HEK293 (cell line): ENCODE measurements at regions not wholly inside any gene's neighbourhood (a gene's known extent, or its start where the extent isn't known, plus 50 kb on each side); places are given as distances from the start of the nearest gene placed in this dataset.

Source experiments
- CTCF ChIA-PET: fragments of 350-600 bp; formaldehyde crosslinking; extraction: SDS; loops from one replicate; lab custom pipeline; 2021; ENCODE audit warnings: antibody characterized with exemption; lab: Yijun Ruan, JAX
- POLR2A ChIA-PET: fragments of 300-600 bp; formaldehyde crosslinking; extraction: SDS; loops from one replicate; lab custom pipeline; 2020; ENCODE audit warnings: antibody characterized with exemption, inconsistent platforms; lab: Yijun Ruan, JAX
- H3K27ac ChIP-seq: fragments of 200-500 bp; sonication (Bioruptor generic); 2 replicates; pipeline ENCODE4 v1.5.1; 2014; ENCODE audit warnings: low read depth, low read length, control low read depth, inconsistent platforms; ENCODE audit errors: extremely low read depth
- H3K36me3 ChIP-seq, 2 experiments: fragments of 200-500 bp in 1 of 2; sonication (Bioruptor generic) in 1 of 2; 1 replicate in 1 of 2; 2 replicates in 1 of 2; pipeline ENCODE4 v1.5.1; 2014 to 2017; ENCODE audit warnings: inconsistent platforms in 2 of 2, low read length in 2 of 2; ENCODE audit not compliant: control insufficient read depth in 2 of 2, insufficient read depth in 1 of 2
- H3K4me1 ChIP-seq: fragments of 200-500 bp; sonication (Bioruptor generic); 2 replicates; pipeline ENCODE4 v1.5.1; 2014; ENCODE audit warnings: mild to moderate bottlenecking, low read length, inconsistent platforms; ENCODE audit not compliant: control insufficient read depth, insufficient read depth
- H3K4me3 ChIP-seq: 2 replicates; pipeline ENCODE4 v1.5.1; 2011; ENCODE audit warnings: low read depth, mild to moderate bottlenecking, control low read depth, low read length, moderate library complexity
- H3K9me3 ChIP-seq: fragments of 200-500 bp; sonication (Bioruptor generic); 2 replicates; pipeline ENCODE4 v1.5.1; 2014; ENCODE audit warnings: low read depth, low read length, inconsistent platforms; ENCODE audit not compliant: control insufficient read depth, insufficient read depth
- EGR2 ChIP-seq: fragments of 450-650 bp; formaldehyde crosslinking; IDR thresholded peaks from 2 replicates; pipeline ENCODE4 v1.5.1; 2016; ENCODE audit warnings: low read depth, missing biosample characterization, missing genetic modification characterization
- GLIS2 ChIP-seq: fragments of 450-650 bp; formaldehyde crosslinking; IDR thresholded peaks from 2 replicates; pipeline ENCODE4 v1.5.1; 2016; ENCODE audit warnings: missing biosample characterization, missing genetic modification characterization
- KLF16 ChIP-seq: fragments of 450-650 bp; formaldehyde crosslinking; IDR thresholded peaks from 2 replicates; pipeline ENCODE4 v1.5.1; 2017; ENCODE audit warnings: missing biosample characterization, missing genetic modification characterization
- SALL2 ChIP-seq: fragments of 450-650 bp; formaldehyde crosslinking; IDR thresholded peaks from 2 replicates; pipeline ENCODE4 v1.5.0; 2017; ENCODE audit warnings: missing biosample characterization, mild to moderate bottlenecking, missing genetic modification characterization, borderline replicate concordance
- YY1 ChIP-seq: fragments of 450-650 bp; formaldehyde crosslinking; IDR thresholded peaks from 2 replicates; pipeline ENCODE4 v1.5.1; 2018; ENCODE audit warnings: missing biosample characterization, missing genetic modification characterization
- ZBTB7A ChIP-seq: fragments of 450-650 bp; formaldehyde crosslinking; IDR thresholded peaks from 2 replicates; pipeline ENCODE4 v1.5.1; 2016; ENCODE audit warnings: low read depth, missing biosample characterization, missing genetic modification characterization
- ZFHX2 ChIP-seq: fragments of 450-650 bp; formaldehyde crosslinking; conservative IDR thresholded peaks from 2 replicates; pipeline ENCODE4 v1.5.1; 2016; ENCODE audit warnings: missing biosample characterization, missing genetic modification characterization
- ZNF175 ChIP-seq: fragments of 450-650 bp; formaldehyde crosslinking; IDR thresholded peaks from 2 replicates; pipeline ENCODE4 v1.5.1; 2016; ENCODE audit warnings: missing biosample characterization, missing genetic modification characterization
- ZNF23 ChIP-seq: fragments of 450-650 bp; formaldehyde crosslinking; IDR thresholded peaks from 2 replicates; pipeline ENCODE4 v1.5.1; 2016; ENCODE audit warnings: missing biosample characterization, missing genetic modification characterization, borderline replicate concordance
- ZNF555 ChIP-seq: fragments of 450-650 bp; formaldehyde crosslinking; conservative IDR thresholded peaks from 2 replicates; pipeline ENCODE4 v1.5.1; 2017; ENCODE audit warnings: missing biosample characterization, mild to moderate bottlenecking, missing genetic modification characterization, inconsistent platforms
- ZNF623 ChIP-seq: fragments of 450-650 bp; formaldehyde crosslinking; IDR thresholded peaks from 2 replicates; pipeline ENCODE4 v1.5.1; 2016; ENCODE audit warnings: missing biosample characterization, missing genetic modification characterization
- ZNF626 ChIP-seq: fragments of 450-650 bp; sonication (Bioruptor Pico); formaldehyde crosslinking; IDR thresholded peaks from 2 replicates; pipeline ENCODE4 v1.5.1; 2018; ENCODE audit warnings: missing biosample characterization, missing genetic modification characterization, inconsistent platforms
- ZNF776 ChIP-seq: fragments of 450-650 bp; formaldehyde crosslinking; IDR thresholded peaks from 2 replicates; pipeline ENCODE4 v1.5.0; 2017; ENCODE audit warnings: missing biosample characterization, missing genetic modification characterization, borderline replicate concordance
- ZSCAN23 ChIP-seq: fragments of 450-650 bp; formaldehyde crosslinking; IDR thresholded peaks from 2 replicates; pipeline ENCODE4 v1.5.1; 2016; ENCODE audit warnings: missing biosample characterization, missing genetic modification characterization
- TF ChIP-seq, protein P1 (sequence below): fragments of 450-650 bp; formaldehyde crosslinking; IDR thresholded peaks from 2 replicates; pipeline ENCODE4 v1.5.1; 2016; ENCODE audit warnings: missing biosample characterization, missing genetic modification characterization
- TF ChIP-seq, protein P2 (sequence below): fragments of 450-650 bp; IDR thresholded peaks from 2 replicates; pipeline ENCODE4 v1.5.1; 2018; ENCODE audit warnings: missing biosample characterization, missing genetic modification characterization
- TF ChIP-seq, protein P3 (sequence below): fragments of 450-650 bp; formaldehyde crosslinking; IDR thresholded peaks from 2 replicates; pipeline ENCODE4 v1.5.1; 2016; ENCODE audit warnings: missing biosample characterization, missing genetic modification characterization
- TF ChIP-seq, protein P4 (sequence below): fragments of 450-650 bp; formaldehyde crosslinking; IDR thresholded peaks from 2 replicates; pipeline ENCODE4 v1.5.1; 2016; ENCODE audit warnings: missing biosample characterization, missing genetic modification characterization, low read depth

DNA sequence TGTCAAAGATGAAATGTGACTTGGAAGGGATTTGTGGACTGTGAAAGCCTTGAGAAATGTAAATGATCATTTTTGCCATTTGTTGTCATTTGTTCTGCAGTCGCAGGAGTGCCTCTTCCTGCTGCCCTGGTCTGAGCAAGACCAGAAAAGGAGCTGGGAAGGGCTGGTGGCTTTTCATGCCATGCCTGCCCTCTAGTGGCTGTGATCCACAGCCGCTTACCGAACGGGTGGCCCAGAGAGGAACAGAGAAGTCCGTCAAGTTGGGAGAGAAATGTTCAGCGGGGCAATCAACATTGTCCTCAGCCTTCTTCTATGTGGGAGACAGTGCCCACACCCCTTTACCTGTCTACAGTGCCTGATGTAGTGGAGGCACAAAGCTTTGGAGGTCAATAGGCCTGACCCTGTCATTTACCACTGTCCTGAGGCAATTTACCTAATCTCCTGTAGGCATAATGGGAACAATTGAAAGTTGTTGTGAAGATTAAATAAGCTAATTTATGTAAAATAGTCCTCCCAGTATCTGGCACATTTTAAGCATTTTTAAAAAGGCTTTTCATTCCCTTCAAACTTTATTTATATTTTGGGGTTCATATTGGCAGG lies 224.5 kb downstream of the B3GLCT start (continued):
- TF ChIP-seq, protein P1, sequence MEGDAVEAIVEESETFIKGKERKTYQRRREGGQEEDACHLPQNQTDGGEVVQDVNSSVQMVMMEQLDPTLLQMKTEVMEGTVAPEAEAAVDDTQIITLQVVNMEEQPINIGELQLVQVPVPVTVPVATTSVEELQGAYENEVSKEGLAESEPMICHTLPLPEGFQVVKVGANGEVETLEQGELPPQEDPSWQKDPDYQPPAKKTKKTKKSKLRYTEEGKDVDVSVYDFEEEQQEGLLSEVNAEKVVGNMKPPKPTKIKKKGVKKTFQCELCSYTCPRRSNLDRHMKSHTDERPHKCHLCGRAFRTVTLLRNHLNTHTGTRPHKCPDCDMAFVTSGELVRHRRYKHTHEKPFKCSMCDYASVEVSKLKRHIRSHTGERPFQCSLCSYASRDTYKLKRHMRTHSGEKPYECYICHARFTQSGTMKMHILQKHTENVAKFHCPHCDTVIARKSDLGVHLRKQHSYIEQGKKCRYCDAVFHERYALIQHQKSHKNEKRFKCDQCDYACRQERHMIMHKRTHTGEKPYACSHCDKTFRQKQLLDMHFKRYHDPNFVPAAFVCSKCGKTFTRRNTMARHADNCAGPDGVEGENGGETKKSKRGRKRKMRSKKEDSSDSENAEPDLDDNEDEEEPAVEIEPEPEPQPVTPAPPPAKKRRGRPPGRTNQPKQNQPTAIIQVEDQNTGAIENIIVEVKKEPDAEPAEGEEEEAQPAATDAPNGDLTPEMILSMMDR (tag by site-specific recombination), result peak; percentile 57
- no peak for TF ChIP-seq ZNF776

DNA sequence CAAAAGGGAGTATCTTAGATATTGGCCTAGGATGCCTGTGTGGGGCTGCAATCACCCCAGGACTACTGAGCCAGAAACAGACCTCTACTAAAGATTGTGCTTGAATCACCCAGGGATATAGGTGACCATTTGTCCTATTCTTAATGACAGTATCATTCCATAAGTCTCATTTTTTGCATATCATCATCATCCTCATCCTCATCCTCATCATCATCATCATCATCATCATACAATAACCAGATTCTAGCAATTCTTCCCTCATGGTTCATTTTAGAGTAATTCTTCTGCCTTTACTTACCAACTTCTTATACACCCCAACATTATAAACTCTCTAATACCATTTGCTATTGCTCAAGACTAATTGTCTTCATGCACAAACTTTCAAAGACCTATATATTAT lies 226.6 kb downstream of the B3GLCT start:
- Histone ChIP-seq H3K4me3 (no peak overlapping the region), H3K27ac (no peak overlapping the region)
- CTCF ChIA-PET, result interaction anchor here (0.5 to 5.8 kb wide), 4 partner anchors 11 to 309 kb away, joined by 3 to 84 read pairs (median 4); no protein-coding TSS in a partner anchor
- TF ChIP-seq ZNF555 (tag by site-specific recombination) (no peak), ZNF175 (tag by site-specific recombination) (no peak), YY1 (no peak), KLF16 (tag by site-specific recombination) (no peak)
- TF ChIP-seq, protein P2, sequence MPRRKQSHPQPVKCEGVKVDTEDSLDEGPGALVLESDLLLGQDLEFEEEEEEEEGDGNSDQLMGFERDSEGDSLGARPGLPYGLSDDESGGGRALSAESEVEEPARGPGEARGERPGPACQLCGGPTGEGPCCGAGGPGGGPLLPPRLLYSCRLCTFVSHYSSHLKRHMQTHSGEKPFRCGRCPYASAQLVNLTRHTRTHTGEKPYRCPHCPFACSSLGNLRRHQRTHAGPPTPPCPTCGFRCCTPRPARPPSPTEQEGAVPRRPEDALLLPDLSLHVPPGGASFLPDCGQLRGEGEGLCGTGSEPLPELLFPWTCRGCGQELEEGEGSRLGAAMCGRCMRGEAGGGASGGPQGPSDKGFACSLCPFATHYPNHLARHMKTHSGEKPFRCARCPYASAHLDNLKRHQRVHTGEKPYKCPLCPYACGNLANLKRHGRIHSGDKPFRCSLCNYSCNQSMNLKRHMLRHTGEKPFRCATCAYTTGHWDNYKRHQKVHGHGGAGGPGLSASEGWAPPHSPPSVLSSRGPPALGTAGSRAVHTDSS (tag by site-specific recombination), result peak; percentile 91
- TF ChIP-seq, all 188 proteins: peak for 1
- no peaks in the 10 kb centered on the region for H3K36me3 ChIP-seq
- POLR2A ChIA-PET, result no interaction called here
- H3K4me1 ChIP-seq, result no peaks in the 10 kb centered on the region
- H3K9me3 ChIP-seq, result no peaks in the 10 kb centered on the region

DNA sequence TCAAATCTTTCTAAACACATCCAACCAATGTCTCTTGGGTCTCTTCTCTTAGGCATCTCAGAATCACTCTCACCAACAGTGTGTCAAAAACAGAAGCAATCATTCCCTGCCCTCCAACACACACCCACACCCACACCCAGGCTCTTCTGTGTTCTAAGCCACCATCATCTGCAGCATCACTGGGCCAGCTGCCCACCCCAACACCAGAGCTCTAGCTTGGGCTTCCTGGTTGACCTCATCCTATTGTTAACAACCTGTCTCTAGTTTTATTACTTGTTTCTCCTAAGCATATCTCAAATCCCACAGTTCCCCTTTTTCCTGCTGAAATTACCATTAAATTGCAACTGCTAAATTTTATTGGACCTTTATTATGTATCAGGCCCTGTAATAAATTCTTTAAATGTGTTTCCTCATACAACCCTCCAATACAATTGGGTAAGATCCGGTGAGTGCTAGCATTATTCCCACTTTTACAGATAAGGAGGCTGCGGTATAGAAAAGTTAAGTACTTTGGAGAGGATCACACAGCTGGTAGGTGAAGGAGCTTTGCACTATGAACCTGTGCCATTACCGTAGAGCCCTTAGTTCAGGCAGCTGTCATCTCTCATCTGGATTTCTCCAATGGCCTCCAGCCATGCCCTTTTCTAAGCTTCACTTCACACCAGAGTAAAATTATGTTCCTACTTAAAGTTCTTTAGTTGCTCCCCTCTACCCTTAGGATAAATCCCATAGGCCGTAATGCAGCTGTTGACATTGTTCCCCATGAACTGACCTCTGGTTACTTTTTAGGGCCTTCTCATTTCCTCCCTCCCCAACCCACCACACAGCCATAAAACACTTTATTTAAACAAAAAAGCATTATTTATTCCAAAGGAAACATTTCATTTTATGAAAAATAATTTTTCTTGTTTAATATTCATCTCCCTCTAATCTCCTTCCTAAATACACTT lies 227.7 kb downstream of the B3GLCT start:
- H3K36me3 ChIP-seq, result no peaks in the 10 kb centered on the region
- no peaks in the 10 kb centered on the region for H3K9me3 ChIP-seq
- TF ChIP-seq ZFHX2 (tag by site-specific recombination) (peak; percentile 51), ZBTB7A (no peak), GLIS2 (no peak), ZNF626 (tag by site-specific recombination) (no peak), ZNF23 (no peak), EGR2 (tag by site-specific recombination) (peak; percentile 38; the same call in 1 of the 2 replicates), ZNF623 (tag by site-specific recombination) (no peak), SALL2 (no peak), ZSCAN23 (tag by site-specific recombination) (no peak)
- TF ChIP-seq, protein P3, sequence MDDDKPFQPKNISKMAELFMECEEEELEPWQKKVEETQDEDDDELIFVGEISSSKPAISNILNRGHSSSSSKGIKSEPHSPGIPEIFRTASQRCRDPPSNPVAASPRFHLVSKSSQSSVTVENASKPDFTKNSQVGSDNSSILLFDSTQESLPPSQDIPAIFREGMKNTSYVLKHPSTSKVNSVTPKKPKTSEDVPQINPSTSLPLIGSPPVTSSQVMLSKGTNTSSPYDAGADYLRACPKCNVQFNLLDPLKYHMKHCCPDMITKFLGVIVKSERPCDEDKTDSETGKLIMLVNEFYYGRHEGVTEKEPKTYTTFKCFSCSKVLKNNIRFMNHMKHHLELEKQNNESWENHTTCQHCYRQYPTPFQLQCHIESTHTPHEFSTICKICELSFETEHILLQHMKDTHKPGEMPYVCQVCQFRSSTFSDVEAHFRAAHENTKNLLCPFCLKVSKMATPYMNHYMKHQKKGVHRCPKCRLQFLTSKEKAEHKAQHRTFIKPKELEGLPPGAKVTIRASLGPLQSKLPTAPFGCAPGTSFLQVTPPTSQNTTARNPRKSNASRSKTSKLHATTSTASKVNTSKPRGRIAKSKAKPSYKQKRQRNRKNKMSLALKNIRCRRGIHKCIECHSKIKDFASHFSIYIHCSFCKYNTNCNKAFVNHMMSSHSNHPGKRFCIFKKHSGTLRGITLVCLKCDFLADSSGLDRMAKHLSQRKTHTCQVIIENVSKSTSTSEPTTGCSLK (tag by site-specific recombination), result no peak
- TF ChIP-seq, protein P4, sequence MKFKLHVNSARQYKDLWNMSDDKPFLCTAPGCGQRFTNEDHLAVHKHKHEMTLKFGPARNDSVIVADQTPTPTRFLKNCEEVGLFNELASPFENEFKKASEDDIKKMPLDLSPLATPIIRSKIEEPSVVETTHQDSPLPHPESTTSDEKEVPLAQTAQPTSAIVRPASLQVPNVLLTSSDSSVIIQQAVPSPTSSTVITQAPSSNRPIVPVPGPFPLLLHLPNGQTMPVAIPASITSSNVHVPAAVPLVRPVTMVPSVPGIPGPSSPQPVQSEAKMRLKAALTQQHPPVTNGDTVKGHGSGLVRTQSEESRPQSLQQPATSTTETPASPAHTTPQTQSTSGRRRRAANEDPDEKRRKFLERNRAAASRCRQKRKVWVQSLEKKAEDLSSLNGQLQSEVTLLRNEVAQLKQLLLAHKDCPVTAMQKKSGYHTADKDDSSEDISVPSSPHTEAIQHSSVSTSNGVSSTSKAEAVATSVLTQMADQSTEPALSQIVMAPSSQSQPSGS (tag by site-specific recombination), result no peak
- TF ChIP-seq, all 188 proteins: peak for 2
- no peaks in the 10 kb centered on the region for H3K4me1 ChIP-seq
- no peak overlapping the region for H3K4me3 ChIP-seq
- ChIA-PET CTCF (interaction anchor here (1.6 to 5.8 kb wide), 3 partner anchors 10 to 314 kb away, joined by 4 to 84 read pairs (median 9); no protein-coding TSS in a partner anchor), POLR2A (no interaction called here)
- H3K27ac ChIP-seq, result no peak overlapping the region
